ENCODE measurements at regions not wholly inside any gene's neighbourhood (a gene's known extent, or its start where the extent isn't known, plus 50 kb on each side); places are given as distances from the start of the nearest gene placed in this dataset.

GRCh38 chr17:79305376-79305767 lies 230.7 kb downstream of the ENGASE start:
- DNase-seq: no peak

GRCh38 chr17:79304884-79305283 lies 230.3 kb downstream of the ENGASE start:
- no peak for DNase-seq

- DNase-seq: no peak
Measured at GRCh38 chr17:79303641-79304205, 229.1 kb downstream of the ENGASE start.

- DNase-seq: no peak
Measured at GRCh38 chr17:79301469-79301868, 226.8 kb downstream of the ENGASE start.

- no peak for DNase-seq
Measured at GRCh38 chr17:79299349-79299748, 224.7 kb downstream of the ENGASE start.

- DNase-seq: no peak
Measured at GRCh38 chr17:79298799-79299198, 224.2 kb downstream of the ENGASE start.

GRCh38 chr17:79296243-79296642 lies 221.6 kb downstream of the ENGASE start:
- no peak for DNase-seq

- no peak for DNase-seq
Measured at GRCh38 chr17:79295307-79295706, 220.7 kb downstream of the ENGASE start.

- peak; percentile 41 for DNase-seq
Measured at GRCh38 chr17:79294459-79295071, 219.9 kb downstream of the ENGASE start.

GRCh38 chr17:79292501-79292900 lies 217.9 kb downstream of the ENGASE start:
- DNase-seq: no peak

- no peak for DNase-seq
Measured at GRCh38 chr17:79291391-79291790, 216.8 kb downstream of the ENGASE start.

GRCh38 chr17:79290726-79291125 lies 216.1 kb downstream of the ENGASE start:
- no peak for DNase-seq

- no peak for DNase-seq
Measured at GRCh38 chr17:79288950-79289349, 214.3 kb downstream of the ENGASE start.

GRCh38 chr17:79286440-79286839 lies 211.8 kb downstream of the ENGASE start:
- no peak for DNase-seq

GRCh38 chr17:79285973-79286372 lies 211.3 kb downstream of the ENGASE start:
- DNase-seq: no peak

GRCh38 chr17:79282294-79282693 lies 207.7 kb downstream of the ENGASE start:
- DNase-seq: no peak

GRCh38 chr17:79281803-79282202 lies 207.2 kb downstream of the ENGASE start:
- DNase-seq: no peak

- DNase-seq: no peak
Measured at GRCh38 chr17:79280866-79281572, 206.4 kb downstream of the ENGASE start.

GRCh38 chr17:79280010-79280409 lies 205.4 kb downstream of the ENGASE start:
- DNase-seq: no peak

- DNase-seq: no peak
Measured at GRCh38 chr17:79279320-79279719, 204.7 kb downstream of the ENGASE start.

GRCh38 chr17:79276821-79277220 lies 202.2 kb downstream of the ENGASE start:
- DNase-seq: no peak

GRCh38 chr17:79273660-79274059 lies 199.0 kb downstream of the ENGASE start:
- DNase-seq: no peak

GRCh38 chr17:79272666-79273219 lies 198.1 kb downstream of the ENGASE start:
- DNase-seq: no peak

- DNase-seq: no peak
Measured at GRCh38 chr17:79272220-79272619, 197.6 kb downstream of the ENGASE start.
